Cardiac muscle cell (in vitro differentiated cells and primary cell): ENCODE measurements at regions not wholly inside any gene's neighbourhood (a gene's known extent, or its start where the extent isn't known, plus 50 kb on each side); places are given as distances from the start of the nearest gene placed in this dataset.

Experiments used
- DNase-seq, 2 donors: peaks; one replicate each; pipeline versions ENCODE4 v3.0.0 to v3.0.0-alpha.2; 2010 to 2017; ENCODE audit warnings: low read depth in 1 of 2, low spot score in 1 of 2
- H3K27ac ChIP-seq: fragments of 200-600 bp; sonication (generic); 2 replicates; pipeline ENCODE4 v1.5.1; 2016
- H3K27me3 ChIP-seq: fragments of 200-600 bp; sonication (generic); 2 replicates; pipeline ENCODE4 v1.6.0; 2016; ENCODE audit warnings: control low read depth
- H3K36me3 ChIP-seq: fragments of 200-600 bp; sonication (generic); 2 replicates; pipeline ENCODE4 v1.5.1; 2016; ENCODE audit warnings: control low read depth
- H3K4me1 ChIP-seq: fragments of 200-600 bp; sonication (generic); 2 replicates; pipeline ENCODE4 v1.8.1; 2017; ENCODE audit warnings: low read depth, mild to moderate bottlenecking, mixed run types
- H3K4me3 ChIP-seq: fragments of 200-600 bp; sonication (generic); 2 replicates; pipeline ENCODE4 v1.5.1; 2016; ENCODE audit warnings: mild to moderate bottlenecking
- H3K9me3 ChIP-seq: fragments of 200-600 bp; sonication (generic); 2 replicates; pipeline ENCODE4 v1.5.1; 2017; ENCODE audit warnings: low read depth, mild to moderate bottlenecking, control low read depth
- TF ChIP-seq, protein P1 (sequence below): IDR thresholded peaks from 2 replicates; pipeline ENCODE4 v1.5.1; 2012; ENCODE audit warnings: low read depth, mild to moderate bottlenecking, low read length

DNA sequence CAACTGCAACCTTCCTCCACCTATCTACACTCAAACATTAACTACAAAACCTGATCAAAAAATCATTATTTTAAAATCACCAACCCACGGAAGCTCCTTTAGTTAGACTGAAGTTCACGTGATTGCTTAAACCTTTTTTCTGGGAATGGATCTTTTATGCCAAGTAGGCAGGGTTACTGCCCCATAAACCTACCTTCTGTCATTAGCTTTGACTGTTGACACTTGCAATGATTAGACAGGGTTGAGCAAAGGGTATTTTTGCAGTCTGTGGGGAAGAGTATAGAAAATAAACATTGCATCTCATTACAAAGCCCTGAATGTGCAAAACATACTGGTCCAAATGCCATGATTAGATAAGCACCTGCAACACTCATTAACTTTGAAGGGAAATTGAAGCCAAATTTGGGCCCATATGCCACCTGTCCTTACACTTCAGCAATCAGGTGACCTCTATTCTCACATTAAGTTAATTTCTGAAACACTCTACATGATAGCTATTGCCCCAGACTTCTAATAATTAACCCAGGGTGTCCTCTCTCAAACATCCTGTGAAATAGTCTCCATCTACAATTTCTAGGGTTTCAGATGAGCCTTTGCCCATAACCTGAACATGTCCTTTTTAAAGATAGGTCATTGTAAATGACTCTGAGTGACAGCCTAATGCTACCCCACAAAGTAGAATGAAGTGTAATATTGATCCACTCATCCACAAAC, 156.0 kb upstream of the PLEKHG7 start:
- peaks cover 26% of the 10 kb centered on the region for H3K4me1 ChIP-seq
- DNase-seq, result no peak
- no peaks in the 10 kb centered on the region for H3K9me3 ChIP-seq
- H3K27ac ChIP-seq, result no peak overlapping the region
- TF ChIP-seq, protein P1, sequence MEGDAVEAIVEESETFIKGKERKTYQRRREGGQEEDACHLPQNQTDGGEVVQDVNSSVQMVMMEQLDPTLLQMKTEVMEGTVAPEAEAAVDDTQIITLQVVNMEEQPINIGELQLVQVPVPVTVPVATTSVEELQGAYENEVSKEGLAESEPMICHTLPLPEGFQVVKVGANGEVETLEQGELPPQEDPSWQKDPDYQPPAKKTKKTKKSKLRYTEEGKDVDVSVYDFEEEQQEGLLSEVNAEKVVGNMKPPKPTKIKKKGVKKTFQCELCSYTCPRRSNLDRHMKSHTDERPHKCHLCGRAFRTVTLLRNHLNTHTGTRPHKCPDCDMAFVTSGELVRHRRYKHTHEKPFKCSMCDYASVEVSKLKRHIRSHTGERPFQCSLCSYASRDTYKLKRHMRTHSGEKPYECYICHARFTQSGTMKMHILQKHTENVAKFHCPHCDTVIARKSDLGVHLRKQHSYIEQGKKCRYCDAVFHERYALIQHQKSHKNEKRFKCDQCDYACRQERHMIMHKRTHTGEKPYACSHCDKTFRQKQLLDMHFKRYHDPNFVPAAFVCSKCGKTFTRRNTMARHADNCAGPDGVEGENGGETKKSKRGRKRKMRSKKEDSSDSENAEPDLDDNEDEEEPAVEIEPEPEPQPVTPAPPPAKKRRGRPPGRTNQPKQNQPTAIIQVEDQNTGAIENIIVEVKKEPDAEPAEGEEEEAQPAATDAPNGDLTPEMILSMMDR, result no peak
- H3K4me3 ChIP-seq, result no peak overlapping the region
- no peaks in the 10 kb centered on the region for H3K36me3 ChIP-seq
- no peaks in the 10 kb centered on the region for H3K27me3 ChIP-seq

- no peaks in the 10 kb centered on the region for H3K27me3 ChIP-seq
- H3K9me3 ChIP-seq, result no peaks in the 10 kb centered on the region
- no peak overlapping the region for H3K4me3 ChIP-seq
- no peaks in the 10 kb centered on the region for H3K36me3 ChIP-seq
- peaks cover 22% of the 10 kb centered on the region for H3K4me1 ChIP-seq
- TF ChIP-seq, protein P1, result no peak
- H3K27ac ChIP-seq, result no peak overlapping the region
- no peak for DNase-seq
Observed at GRCh38 chr12:92546259-92546634, 156.5 kb upstream of the PLEKHG7 start.

DNA sequence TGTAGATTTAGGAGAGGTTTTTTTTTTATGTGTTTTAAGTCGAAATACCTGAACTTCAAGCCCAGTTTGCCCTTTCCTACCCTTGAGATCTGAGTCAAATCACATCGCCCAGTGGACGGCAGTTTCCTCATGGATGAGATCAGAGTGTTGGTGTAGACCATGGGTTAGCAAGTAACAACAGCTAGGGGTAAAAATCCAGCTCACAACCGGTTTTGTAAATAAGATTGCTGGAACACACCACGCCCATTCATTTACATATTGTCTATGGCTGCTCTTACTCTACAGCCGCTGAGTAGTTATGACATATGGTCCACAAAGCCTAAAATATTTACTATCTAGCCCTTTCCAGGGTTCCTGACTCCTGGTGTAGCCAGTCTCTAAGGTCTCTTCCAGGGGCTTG, 158.5 kb upstream of the PLEKHG7 start:
- TF ChIP-seq, protein P1, result no peak
- Histone ChIP-seq H3K4me3 (no peak overlapping the region), H3K27me3 (no peaks in the 10 kb centered on the region), H3K27ac (no peak overlapping the region), H3K9me3 (no peaks in the 10 kb centered on the region), H3K4me1 (peaks cover 22% of the 10 kb centered on the region), H3K36me3 (no peaks in the 10 kb centered on the region)
- no peak for DNase-seq

GRCh38 chr12:92543840-92544239, 158.9 kb upstream of the PLEKHG7 start:
- no peak overlapping the region for H3K4me3 ChIP-seq

GRCh38 chr12:92543359-92543758, 159.4 kb upstream of the PLEKHG7 start:
- H3K9me3 ChIP-seq, result no peaks in the 10 kb centered on the region
- peak in 1 of 2 donors; percentile 18 for DNase-seq
- H3K4me1 ChIP-seq, result peaks cover 22% of the 10 kb centered on the region
- H3K4me3 ChIP-seq, result no peak overlapping the region
- H3K27me3 ChIP-seq, result no peaks in the 10 kb centered on the region
- H3K27ac ChIP-seq, result peak overlapping the region; percentile 61
- TF ChIP-seq, protein P1, result no peak
- no peaks in the 10 kb centered on the region for H3K36me3 ChIP-seq

More at GRCh38 chr12:92543840-92544239, 158.9 kb upstream of the PLEKHG7 start:
- DNase-seq, result peak in 1 of 2 donors; percentile 16
- Histone ChIP-seq H3K4me1 (peaks cover 22% of the 10 kb centered on the region), H3K27me3 (no peaks in the 10 kb centered on the region), H3K9me3 (no peaks in the 10 kb centered on the region), H3K27ac (peak overlapping the region; percentile 78), H3K36me3 (no peaks in the 10 kb centered on the region)
- TF ChIP-seq, protein P1, result no peak
